GM21515 (cell line): ENCODE measurements at regions not wholly inside any gene's neighbourhood (a gene's known extent, or its start where the extent isn't known, plus 50 kb on each side); places are given as distances from the start of the nearest gene placed in this dataset.
"Not testable (repeated sequence)": the region's sequence is repeated elsewhere in the genome, so short reads cannot be mapped to it uniquely, and the experiment has no call there.

Experiments used
- ATAC-seq: cut with Tn5 transposase; IDR thresholded peaks from one replicate; pipeline ENCODE4 v1.9.1; 2021; ENCODE audit not compliant: unreplicated experiment

DNA sequence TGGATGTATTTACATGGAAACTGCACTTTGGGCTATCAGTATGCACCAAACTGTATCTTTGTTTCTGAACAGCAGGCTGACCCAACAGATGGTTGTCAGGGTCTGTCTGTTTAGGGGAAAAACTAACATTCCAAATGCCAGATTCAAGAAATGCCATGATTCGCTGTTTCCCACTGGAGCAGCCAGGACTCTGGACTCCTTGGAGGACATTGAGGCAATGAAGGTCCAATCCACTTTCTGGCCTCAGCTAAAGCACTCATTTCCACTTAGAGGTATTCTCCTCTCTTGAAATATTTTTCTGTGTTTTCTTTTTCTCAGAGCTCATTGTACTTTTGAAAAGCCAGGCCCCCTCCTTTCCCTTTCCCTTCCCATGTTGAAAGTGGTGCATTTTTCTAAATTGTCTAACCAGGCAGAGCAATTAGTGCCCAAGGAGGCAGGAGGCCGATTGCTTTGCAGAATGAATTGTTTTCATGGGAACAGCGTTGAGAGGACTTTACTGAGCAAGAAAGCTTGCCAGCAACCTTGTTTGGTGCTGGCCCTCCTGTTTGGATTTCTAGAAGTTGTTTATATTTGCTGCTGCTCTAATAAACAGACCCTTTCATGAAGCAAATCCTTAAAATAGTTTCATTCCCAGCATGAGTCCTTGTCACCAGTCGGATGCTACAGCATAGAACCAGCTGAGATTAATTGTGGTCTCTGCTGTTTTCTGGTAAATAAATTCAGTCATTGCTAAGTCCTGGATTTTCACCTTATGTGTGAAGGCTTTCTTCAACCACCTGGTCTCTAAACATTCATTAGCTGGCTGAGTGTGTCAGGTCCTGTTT lies 132.8 kb upstream of the TAF11L2 start:
- no peak for ATAC-seq

DNA sequence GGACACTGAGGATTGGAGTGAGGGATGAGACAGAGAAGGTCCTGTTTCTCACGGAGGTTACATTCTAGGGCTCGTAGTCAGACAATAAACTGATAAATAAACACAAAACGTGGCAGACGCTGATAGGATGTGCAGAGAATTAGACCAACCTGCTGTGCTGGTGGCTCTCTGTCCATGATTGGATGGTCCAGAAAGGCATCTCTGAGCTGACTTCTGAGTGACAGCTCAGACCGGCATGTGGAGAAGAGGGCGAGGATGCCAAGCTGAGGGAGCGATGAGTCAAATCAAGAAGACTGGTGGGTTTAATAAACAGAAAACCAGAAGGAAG lies 132.3 kb upstream of the TAF11L2 start:
- no peak for ATAC-seq

GRCh38 chr5:17367256-17367840 lies 130.7 kb upstream of the TAF11L2 start:
- ATAC-seq: no peak

DNA sequence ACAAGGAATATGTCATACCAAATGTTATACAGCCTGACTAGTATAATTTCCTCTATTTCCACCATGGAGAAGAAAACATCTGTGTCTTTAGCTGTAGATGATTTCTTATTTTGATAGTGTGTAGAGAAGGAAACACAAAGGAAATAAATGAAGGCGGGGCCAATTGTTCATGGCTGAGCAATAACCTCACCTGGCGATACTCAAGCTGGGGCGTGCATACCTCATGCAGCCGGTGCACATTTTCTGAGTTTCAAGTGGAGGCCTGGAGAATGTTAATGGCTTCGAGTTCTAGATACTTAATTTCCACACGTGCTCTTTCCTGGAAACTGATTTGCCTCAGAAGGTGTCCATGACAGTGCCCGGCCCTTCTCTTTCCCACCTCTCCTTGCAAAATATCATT lies 127.4 kb upstream of the TAF11L2 start:
- ATAC-seq: no peak

GRCh38 chr5:17373406-17373805 lies 124.6 kb upstream of the TAF11L2 start:
- peak; percentile 77 for ATAC-seq

DNA sequence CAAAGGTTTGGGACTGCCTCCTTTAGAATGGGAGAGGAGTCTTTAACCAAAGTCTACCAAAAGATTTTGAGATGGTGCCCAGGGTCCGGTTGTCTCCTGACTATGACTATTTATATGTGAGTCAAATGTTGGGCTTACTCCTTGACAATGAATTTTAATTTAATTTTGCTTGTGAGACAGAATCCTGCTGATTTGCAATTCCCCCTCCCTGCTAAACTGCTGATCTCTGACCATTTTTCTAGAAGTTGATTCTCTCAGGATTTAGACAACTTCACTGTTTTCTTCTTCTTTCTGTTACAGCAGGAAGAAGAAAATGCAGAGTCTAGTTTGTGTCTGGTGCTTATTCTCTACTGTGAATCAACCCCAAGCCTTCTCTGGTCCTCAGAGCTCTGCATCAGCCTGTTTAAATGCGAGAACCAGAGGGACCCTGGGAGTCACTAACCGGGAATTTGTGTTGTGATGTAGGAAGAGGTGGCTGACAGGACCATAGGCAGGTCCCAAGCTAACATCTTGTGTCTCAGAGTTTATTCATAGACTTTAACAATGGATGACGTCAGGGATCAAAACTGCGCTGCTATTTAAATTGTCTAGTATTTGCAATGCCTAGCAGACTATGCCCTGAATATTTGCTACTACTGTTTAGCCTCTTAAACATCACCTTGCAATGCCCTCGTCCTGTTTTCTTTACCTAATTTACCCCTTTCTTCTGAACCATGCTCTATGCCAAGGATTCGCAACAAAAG lies 124.0 kb upstream of the TAF11L2 start:
- no peak for ATAC-seq

- ATAC-seq: no peak
Observed at GRCh38 chr5:17374973-17375742, 122.9 kb upstream of the TAF11L2 start.

GRCh38 chr5:17375886-17376285 lies 122.1 kb upstream of the TAF11L2 start:
- ATAC-seq: not testable (repeated sequence)

DNA sequence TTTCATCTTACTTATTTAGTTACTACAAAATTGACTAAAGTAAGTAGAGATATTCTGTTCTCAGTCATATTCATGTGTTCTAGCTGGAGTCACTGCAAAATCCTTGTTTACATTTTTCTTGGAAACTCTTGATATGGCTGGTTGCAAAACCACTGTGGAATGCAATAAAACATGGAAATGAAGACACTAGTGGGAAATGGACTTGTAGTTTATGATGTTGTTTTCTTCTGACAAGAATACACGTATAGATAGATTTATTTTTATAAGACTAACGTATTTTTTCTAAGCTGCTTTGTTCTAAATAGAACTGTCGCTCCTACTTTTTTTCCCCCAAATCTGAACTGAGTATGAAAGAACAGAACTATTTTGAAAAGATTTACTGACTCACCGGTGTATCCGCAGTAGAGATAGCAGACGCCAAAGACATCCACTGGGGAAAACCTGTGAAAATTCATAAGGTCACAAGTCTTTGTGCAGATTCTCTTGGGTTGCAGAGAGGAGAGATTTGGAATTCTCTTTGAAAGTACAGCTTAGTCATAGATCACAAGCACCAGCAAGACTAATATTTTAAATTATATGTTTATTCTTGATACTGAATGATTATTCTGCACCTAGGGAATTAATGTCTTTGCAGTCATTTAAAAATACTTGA lies 119.6 kb upstream of the TAF11L2 start:
- ATAC-seq: no peak

- no peak for ATAC-seq
Observed at GRCh38 chr5:17379100-17379951, 118.7 kb upstream of the TAF11L2 start.

DNA sequence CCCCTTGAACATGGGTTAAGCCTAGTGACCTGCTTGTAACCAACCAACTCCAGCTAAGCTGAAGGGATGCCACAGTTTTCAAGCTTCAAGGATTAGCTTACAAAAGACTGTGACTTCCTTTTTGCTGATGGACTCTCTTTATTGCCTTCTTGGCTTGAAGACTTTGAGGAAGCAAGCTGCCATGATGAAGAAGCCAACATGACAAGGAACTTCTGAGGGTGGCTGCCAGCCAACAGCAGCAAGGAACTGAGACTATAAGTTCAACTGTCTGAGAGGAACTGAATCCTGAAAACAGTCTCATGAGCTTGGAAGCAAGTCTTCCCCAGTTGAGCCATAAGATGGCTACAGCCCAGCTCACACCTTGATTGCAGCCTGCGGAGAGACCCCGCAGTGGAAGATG lies 116.1 kb upstream of the TAF11L2 start:
- no peak for ATAC-seq

DNA sequence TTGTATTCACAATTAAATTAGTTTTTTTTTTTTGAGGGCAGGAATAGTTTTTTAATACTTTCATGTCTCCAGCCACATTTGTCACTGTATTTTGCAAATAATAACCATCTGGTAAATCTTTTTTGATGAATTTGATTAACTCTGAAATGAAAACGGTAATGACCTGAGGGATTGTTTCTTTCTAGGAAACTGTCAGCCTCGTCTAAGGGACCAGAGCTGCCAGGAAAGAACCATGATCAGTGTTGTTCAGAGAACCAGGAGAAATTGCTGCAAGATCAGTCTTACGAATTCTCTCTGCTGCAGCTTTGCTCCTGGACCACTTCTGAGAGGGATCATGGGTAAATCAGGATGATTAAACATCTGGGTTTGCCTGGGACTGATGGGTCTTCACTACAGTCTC lies 114.5 kb upstream of the TAF11L2 start:
- ATAC-seq: no peak

GRCh38 chr5:17384181-17384580 lies 113.8 kb upstream of the TAF11L2 start:
- no peak for ATAC-seq

DNA sequence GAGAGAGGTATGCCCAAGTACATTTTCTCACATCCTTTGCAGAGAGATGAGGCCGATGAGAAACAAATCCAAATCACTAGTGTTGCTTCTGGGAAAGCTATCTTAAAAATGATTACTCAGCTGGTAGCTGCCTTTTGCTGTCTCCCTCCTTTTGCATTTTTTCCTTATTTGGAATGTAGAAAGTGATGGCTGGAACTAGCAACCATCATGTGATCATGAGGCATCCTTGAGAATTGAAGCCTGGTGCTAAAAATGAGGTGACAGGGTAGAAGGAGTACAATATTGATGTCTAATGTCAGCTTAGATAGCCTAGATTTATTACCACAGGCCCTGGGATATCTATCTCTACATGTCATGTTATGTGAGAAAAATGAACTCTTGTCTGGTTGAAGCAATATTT lies 109.3 kb upstream of the TAF11L2 start:
- no peak for ATAC-seq

- ATAC-seq: no peak
Observed at GRCh38 chr5:17394086-17394485, 103.9 kb upstream of the TAF11L2 start.

DNA sequence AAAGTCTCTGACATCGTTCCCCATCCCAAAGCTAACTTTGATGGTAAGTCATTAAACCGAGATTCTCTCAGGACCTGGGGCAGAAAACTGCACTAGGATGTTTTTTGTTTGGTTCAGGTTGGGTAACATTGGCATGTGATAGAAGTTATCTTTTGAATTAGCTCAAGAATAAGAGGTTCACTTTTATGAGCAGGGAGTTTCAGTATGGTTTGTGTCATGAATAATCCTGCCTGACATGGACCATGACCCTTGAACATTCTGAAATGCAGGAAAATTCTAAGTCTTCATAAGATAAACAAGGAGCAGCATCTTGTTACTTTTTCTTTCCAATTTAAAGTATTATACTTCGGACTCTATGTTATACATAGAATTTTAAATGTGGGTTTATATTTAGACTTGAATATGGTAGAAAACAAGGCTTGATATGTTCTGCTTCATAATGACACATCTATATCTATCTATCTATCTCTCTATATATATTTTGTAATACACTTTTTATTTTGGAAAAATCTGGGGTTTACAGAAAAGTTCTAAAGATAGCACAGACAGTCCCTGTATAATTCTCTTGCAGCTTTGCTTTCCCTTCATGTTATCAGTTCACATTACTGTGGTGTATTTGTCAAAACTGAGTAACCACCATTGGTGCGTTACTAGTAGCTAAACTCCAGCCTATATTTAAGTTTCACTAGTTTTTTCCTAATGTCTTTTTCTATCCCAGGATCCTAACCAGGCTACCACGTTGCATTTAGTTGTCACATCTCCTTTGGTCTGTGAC lies 102.7 kb upstream of the TAF11L2 start:
- ATAC-seq: no peak

DNA sequence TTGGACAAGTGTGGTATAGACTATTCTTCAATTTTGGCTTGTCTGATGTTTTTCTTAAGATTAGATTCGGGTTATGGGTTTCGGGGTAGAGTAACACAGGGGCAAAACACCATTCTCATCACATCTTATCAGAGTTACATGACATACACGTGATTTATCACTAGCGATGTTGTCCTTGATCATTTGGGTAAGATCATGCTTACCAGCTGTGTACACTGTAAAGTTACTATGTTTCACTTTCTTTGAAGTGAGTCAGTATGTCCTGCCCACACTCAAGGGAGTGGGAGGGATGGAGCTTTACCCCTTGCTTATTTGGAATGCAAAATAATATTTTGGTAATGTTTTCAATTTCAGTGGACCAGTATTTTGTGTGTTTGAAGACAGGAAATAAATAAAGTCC lies 101.8 kb upstream of the TAF11L2 start:
- ATAC-seq: peak; percentile 56

GRCh38 chr5:17398431-17398830 lies 99.6 kb upstream of the TAF11L2 start:
- ATAC-seq: no peak
